B cell (primary cell): ENCODE measurements at regions not wholly inside any gene's neighbourhood (a gene's known extent, or its start where the extent isn't known, plus 50 kb on each side); places are given as distances from the start of the nearest gene placed in this dataset.

Source experiments
- ATAC-seq: fragments of 200-7000 bp; cut with Tn5 transposase; one replicate; pipeline ENCODE4 v1.10.0; 2021; ENCODE audit warnings: low read depth, mild to moderate bottlenecking, moderate number of reproducible peaks, moderate library complexity
- CTCF ChIA-PET: fragments of 350-600 bp; sonication (Branson Sonifier 250); formaldehyde crosslinking; loops from one replicate; lab custom pipeline; 2021; ENCODE audit warnings: antibody characterized with exemption, inconsistent platforms; lab: Charles Lee
- POLR2A ChIA-PET: fragments of 350-600 bp; sonication (Branson Sonifier 250); formaldehyde crosslinking; loops from one replicate; lab custom pipeline; 2021; ENCODE audit warnings: antibody characterized with exemption; lab: Charles Lee
- DNase-seq: peaks from one replicate; pipeline ENCODE4 v3.0.0; 2013
- H2AFZ ChIP-seq: 2 replicates; pipeline ENCODE4 v1.6.1; 2012; ENCODE audit warnings: mild to moderate bottlenecking, low read depth, low read length; ENCODE audit not compliant: insufficient read depth, poor library complexity, severe bottlenecking
- H3K27ac ChIP-seq, 2 donors: 1 replicate in 1 of 2; 2 replicates in 1 of 2; pipeline ENCODE4 v1.5.1; 2012 to 2013; ENCODE audit warnings: low read length in 2 of 2, mild to moderate bottlenecking in 2 of 2, moderate library complexity in 1 of 2
- H3K27me3 ChIP-seq, 4 experiments: fragments of 200-600 bp in 1 of 4; sonication (generic) in 1 of 4; replicated peaks in 1 of 4; 1 replicate in 2 of 4; 2 replicates in 2 of 4; pipeline versions ENCODE4 v1.6.1 to v1.7.0; 2013 to 2016; ENCODE audit warnings: low read length in 3 of 4, mild to moderate bottlenecking in 2 of 4, mixed read lengths in 1 of 4, moderate library complexity in 1 of 4; ENCODE audit not compliant: insufficient read depth in 4 of 4, control insufficient read depth in 3 of 4; ENCODE audit errors: control extremely low read depth in 1 of 4
- H3K36me3 ChIP-seq, 2 experiments: replicated peaks in 1 of 2; 1 replicate in 1 of 2; 2 replicates in 1 of 2; pipeline versions ENCODE4 v1.6.1 to v1.7.1; 2013; ENCODE audit warnings: low read length in 1 of 2; ENCODE audit not compliant: insufficient read depth in 2 of 2, control insufficient read depth in 1 of 2; ENCODE audit errors: control extremely low read depth in 1 of 2, extremely low read depth in 1 of 2
- H3K4me1 ChIP-seq, 2 donors: fragments of 200-600 bp in 1 of 2; sonication (generic) in 1 of 2; 1 replicate in 1 of 2; 2 replicates in 1 of 2; pipeline versions ENCODE4 v1.5.1 to v1.6.1; 2013 to 2017; ENCODE audit warnings: low read length in 2 of 2; ENCODE audit not compliant: control insufficient read depth in 2 of 2, insufficient read depth in 2 of 2
- H3K4me2 ChIP-seq: replicated peaks from 2 replicates; pipeline ENCODE3; 2012; ENCODE audit warnings: mild to moderate bottlenecking, low read depth, low read length; ENCODE audit not compliant: poor library complexity, severe bottlenecking
- H3K4me3 ChIP-seq, 5 experiments: fragments of 200-600 bp in 1 of 5; sonication (generic) in 1 of 5; 1 replicate in 3 of 5; 2 replicates in 2 of 5; pipeline versions ENCODE4 v1.5.1 to v1.7.0; 2011 to 2016; ENCODE audit warnings: low read length in 4 of 5, mild to moderate bottlenecking in 4 of 5, low read depth in 2 of 5, control low read depth in 1 of 5, moderate library complexity in 1 of 5; ENCODE audit not compliant: insufficient read depth in 1 of 5; ENCODE audit errors: control extremely low read depth in 1 of 5, extremely low read depth in 1 of 5
- H3K79me2 ChIP-seq: fragments of 200-600 bp; sonication (generic); one replicate; pipeline ENCODE4 v1.6.0; 2016; ENCODE audit warnings: low read length; ENCODE audit not compliant: control insufficient read depth, insufficient read depth
- H3K9ac ChIP-seq: fragments of 200-600 bp; sonication (generic); 2 replicates; pipeline ENCODE4 v1.6.1; 2017; ENCODE audit warnings: mild to moderate bottlenecking, low read length, moderate library complexity
- H3K9me3 ChIP-seq, 3 donors: one replicate each; pipeline versions ENCODE4 v1.6.1 to v1.7.1; 2013; ENCODE audit warnings: low read length in 2 of 3; ENCODE audit not compliant: control insufficient read depth in 2 of 3, insufficient read depth in 1 of 3; ENCODE audit errors: control extremely low read depth in 1 of 3
- H4K20me1 ChIP-seq: 2 replicates; pipeline ENCODE4 v1.6.0; 2012; ENCODE audit warnings: mild to moderate bottlenecking, low read length; ENCODE audit not compliant: insufficient read depth, control insufficient read depth, poor library complexity, severe bottlenecking
- H3K27ac Mint-ChIP-seq: one replicate; pipeline ENCODE4 v1.8.0; 2021; ENCODE audit warnings: mixed read lengths
- H3K27me3 Mint-ChIP-seq: one replicate; pipeline ENCODE4 v1.8.0; 2021; ENCODE audit warnings: mixed read lengths
- H3K4me1 Mint-ChIP-seq: one replicate; pipeline ENCODE4 v1.8.0; 2021; ENCODE audit warnings: mixed read lengths
- H3K4me3 Mint-ChIP-seq: one replicate; pipeline ENCODE4 v1.8.0; 2021; ENCODE audit warnings: mixed read lengths
- H3K9me3 Mint-ChIP-seq: one replicate; pipeline ENCODE4 v1.8.0; 2022; ENCODE audit warnings: mixed read lengths; ENCODE audit not compliant: insufficient read depth
- CTCF ChIP-seq: fragments of 200-600 bp; IDR thresholded peaks from one replicate; pipeline ENCODE4 v1.8.0; 2022; ENCODE audit warnings: antibody characterized with exemption, mild to moderate bottlenecking
- EZH2 ChIP-seq: IDR thresholded peaks from 2 replicates; pipeline ENCODE4 v1.6.1; 2012; ENCODE audit warnings: borderline replicate concordance, low read depth, mild to moderate bottlenecking, moderate library complexity, low read length; ENCODE audit not compliant: insufficient read depth, poor library complexity, severe bottlenecking
- WGBS: methylation state at CpG from one replicate; pipeline ENCODE4 v1.1.5; 2013; ENCODE audit warnings: missing lambda C conversion rate; ENCODE audit not compliant: insufficient coverage; 5-methylcytosine and 5-hydroxymethylcytosine counted together
- intact Hi-C: fragments of 100-400 bp; cut with micrococcal nuclease; formaldehyde crosslinking; loops from one replicate; pipeline ENCODE4 v1.10.0; 2022

- CTCF ChIA-PET: no interaction called here
- DNase-seq (no peak), ATAC-seq (no peak)
- Histone ChIP-seq H3K27ac (no peak overlapping the region), H3K4me2 (no peak overlapping the region), H3K9me3 (no peaks in the 10 kb centered on the region), H3K9ac (no peak overlapping the region), H3K27me3 (no peaks in the 10 kb centered on the region), H2AFZ (no peak overlapping the region), H3K36me3 (no peaks in the 10 kb centered on the region), H4K20me1 (no peaks in the 10 kb centered on the region), H3K79me2 (no peaks in the 10 kb centered on the region), H3K4me3 (no peak overlapping the region), H3K4me1 (no peaks in the 10 kb centered on the region)
- Mint-ChIP-seq H3K27ac (no peak overlapping the region), H3K9me3 (no peaks in the 10 kb centered on the region), H3K27me3 (no peaks in the 10 kb centered on the region), H3K4me3 (no peak overlapping the region), H3K4me1 (no peaks in the 10 kb centered on the region)
- TF ChIP-seq EZH2: no peak
- TF ChIP-seq CTCF: no peak
- intact Hi-C loops: no loop called here
- WGBS: 76% methylated on average over 2 of the region's 4 CpGs
- POLR2A ChIA-PET: no interaction called here
Measured at GRCh38 chrX:4277122-4277521, 563.7 kb upstream of the PRKX start.

- no peaks in the 10 kb centered on the region for H4K20me1 ChIP-seq
- intact Hi-C loops: no loop called here
- Mint-ChIP-seq H3K27ac (no peak overlapping the region), H3K9me3 (no peaks in the 10 kb centered on the region), H3K27me3 (no peaks in the 10 kb centered on the region), H3K4me1 (no peaks in the 10 kb centered on the region), H3K4me3 (no peak overlapping the region)
- H3K4me3 ChIP-seq: no peak overlapping the region
- H3K9me3 ChIP-seq: no peaks in the 10 kb centered on the region
- TF ChIP-seq EZH2 (no peak), CTCF (no peak)
- H3K4me2 ChIP-seq: no peak overlapping the region
- ChIA-PET POLR2A (no interaction called here), CTCF (no interaction called here)
- no peaks in the 10 kb centered on the region for H3K36me3 ChIP-seq
- no peaks in the 10 kb centered on the region for H3K79me2 ChIP-seq
- no peak overlapping the region for H2AFZ ChIP-seq
- no peaks in the 10 kb centered on the region for H3K4me1 ChIP-seq
- no peaks in the 10 kb centered on the region for H3K27me3 ChIP-seq
- ATAC-seq (no peak), DNase-seq (no peak)
- H3K9ac ChIP-seq: no peak overlapping the region
- 50% methylated on average over 1 of the region's 2 CpGs for WGBS
- no peak overlapping the region for H3K27ac ChIP-seq
Measured at GRCh38 chrX:4268676-4269075, 555.2 kb upstream of the PRKX start.
